ENCODE measurements at regions not wholly inside any gene's neighbourhood (a gene's known extent, or its start where the extent isn't known, plus 50 kb on each side); places are given as distances from the start of the nearest gene placed in this dataset.

DNA sequence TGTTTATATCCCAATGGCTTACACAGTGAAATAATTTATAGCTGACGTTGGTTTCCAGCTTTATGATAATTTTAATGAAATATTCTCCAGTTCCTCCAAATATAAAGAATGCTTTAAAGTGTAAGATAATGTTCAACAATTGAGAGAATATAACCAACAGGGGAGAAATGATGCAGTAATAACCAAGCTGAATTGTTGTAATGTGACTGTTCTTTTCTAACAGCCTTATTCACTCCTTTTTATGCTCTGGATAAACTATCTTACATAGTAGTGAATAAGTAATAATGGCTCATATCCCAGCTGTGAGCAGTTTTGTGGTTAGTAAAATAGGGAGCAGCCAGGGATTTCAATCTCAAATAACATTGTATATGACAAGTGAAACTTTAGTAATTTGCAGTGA, 2348.7 kb upstream of the ACO1 start:
- no peak overlapping the region for H3K9ac ChIP-seq (ENCODE audit: low read length)
- no peaks in the 10 kb centered on the region for H3K36me3 ChIP-seq (ENCODE audit: control insufficient read depth in 1 of 2, insufficient read depth in 2 of 2, low read length in 2 of 2)
- no peaks in the 10 kb centered on the region for H3K9me3 ChIP-seq (ENCODE audit: control insufficient read depth in 1 of 2, insufficient read depth in 1 of 2, low read depth in 1 of 2, low read length in 2 of 2)
- ChIA-PET CTCF (no interaction called here), POLR2A (no interaction called here), RAD21 (ENCODE audit: low non-redundant PET in 1 of 2, low total read pairs in 2 of 2, uncharacterized antibody in 2 of 2, unreplicated experiment in 2 of 2) (no interaction called here)
- no peaks in the 10 kb centered on the region for H3K27me3 ChIP-seq (ENCODE audit: insufficient read depth, low read length)
- TF ChIP-seq, protein P1, sequence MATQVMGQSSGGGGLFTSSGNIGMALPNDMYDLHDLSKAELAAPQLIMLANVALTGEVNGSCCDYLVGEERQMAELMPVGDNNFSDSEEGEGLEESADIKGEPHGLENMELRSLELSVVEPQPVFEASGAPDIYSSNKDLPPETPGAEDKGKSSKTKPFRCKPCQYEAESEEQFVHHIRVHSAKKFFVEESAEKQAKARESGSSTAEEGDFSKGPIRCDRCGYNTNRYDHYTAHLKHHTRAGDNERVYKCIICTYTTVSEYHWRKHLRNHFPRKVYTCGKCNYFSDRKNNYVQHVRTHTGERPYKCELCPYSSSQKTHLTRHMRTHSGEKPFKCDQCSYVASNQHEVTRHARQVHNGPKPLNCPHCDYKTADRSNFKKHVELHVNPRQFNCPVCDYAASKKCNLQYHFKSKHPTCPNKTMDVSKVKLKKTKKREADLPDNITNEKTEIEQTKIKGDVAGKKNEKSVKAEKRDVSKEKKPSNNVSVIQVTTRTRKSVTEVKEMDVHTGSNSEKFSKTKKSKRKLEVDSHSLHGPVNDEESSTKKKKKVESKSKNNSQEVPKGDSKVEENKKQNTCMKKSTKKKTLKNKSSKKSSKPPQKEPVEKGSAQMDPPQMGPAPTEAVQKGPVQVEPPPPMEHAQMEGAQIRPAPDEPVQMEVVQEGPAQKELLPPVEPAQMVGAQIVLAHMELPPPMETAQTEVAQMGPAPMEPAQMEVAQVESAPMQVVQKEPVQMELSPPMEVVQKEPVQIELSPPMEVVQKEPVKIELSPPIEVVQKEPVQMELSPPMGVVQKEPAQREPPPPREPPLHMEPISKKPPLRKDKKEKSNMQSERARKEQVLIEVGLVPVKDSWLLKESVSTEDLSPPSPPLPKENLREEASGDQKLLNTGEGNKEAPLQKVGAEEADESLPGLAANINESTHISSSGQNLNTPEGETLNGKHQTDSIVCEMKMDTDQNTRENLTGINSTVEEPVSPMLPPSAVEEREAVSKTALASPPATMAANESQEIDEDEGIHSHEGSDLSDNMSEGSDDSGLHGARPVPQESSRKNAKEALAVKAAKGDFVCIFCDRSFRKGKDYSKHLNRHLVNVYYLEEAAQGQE (IDR thresholded peaks at IDR 0.05; ENCODE audit: low read depth): no peak
- TF ChIP-seq POLR2AphosphoS5 (IDR thresholded peaks at IDR 0.05; ENCODE audit: low read depth, low read length): no peak
- no peak for TF ChIP-seq EZH2 (IDR thresholded peaks at IDR 0.05)
- intact Hi-C loops (cut with micrococcal nuclease): no loop called here
- H3K4me2 ChIP-seq (ENCODE audit: low read length): no peak overlapping the region
- H4K20me1 ChIP-seq (ENCODE audit: insufficient read depth): no peaks in the 10 kb centered on the region
- H3K4me3 ChIP-seq (replicated peaks in 1 of 2; ENCODE audit: low read depth in 1 of 2, low read length in 2 of 2): no peak overlapping the region
- no peaks in the 10 kb centered on the region for H3K79me2 ChIP-seq (ENCODE audit: insufficient read depth, low read length)
- BruUV-seq (replicated peaks): no TSS peak
- no peak for ATAC-seq
- no peaks in the 10 kb centered on the region for H3K4me1 ChIP-seq (ENCODE audit: control insufficient read depth in 1 of 2, insufficient read depth in 2 of 2, low read length in 2 of 2)
- no peak overlapping the region for H3K27ac ChIP-seq (ENCODE audit: low read depth, low read length)
- no peaks in the 10 kb centered on the region for H3K9me2 ChIP-seq (ENCODE audit: insufficient read depth)
- H2AFZ ChIP-seq (ENCODE audit: low read depth, low read length, poor library complexity, severe bottlenecking): no peak overlapping the region
- DNase-seq (ENCODE audit: low read depth, low spot score): no peak

DNA sequence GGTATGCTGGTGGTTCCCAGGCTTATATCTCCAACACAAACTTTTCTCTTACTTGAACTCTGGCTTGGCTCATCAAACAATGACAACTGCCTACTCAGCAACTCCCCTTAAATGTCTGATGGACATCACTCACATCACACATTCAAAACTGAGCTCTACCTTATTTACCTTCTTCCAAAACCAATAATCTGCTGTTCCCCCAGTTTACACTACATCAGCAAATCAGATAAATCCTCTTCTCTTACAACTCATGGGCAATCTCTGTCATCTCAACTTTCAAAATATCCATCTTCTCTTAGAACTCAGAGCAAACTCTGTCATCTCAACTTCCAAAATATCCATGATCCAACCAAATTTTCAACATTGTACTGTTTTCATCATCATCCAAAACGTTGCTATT, 2347.9 kb upstream of the ACO1 start:
- Histone ChIP-seq H3K27ac (ENCODE audit: low read depth, low read length) (no peak overlapping the region), H3K9me3 (ENCODE audit: control insufficient read depth in 1 of 2, insufficient read depth in 1 of 2, low read depth in 1 of 2, low read length in 2 of 2) (no peaks in the 10 kb centered on the region), H3K4me3 (replicated peaks in 1 of 2; ENCODE audit: low read depth in 1 of 2, low read length in 2 of 2) (no peak overlapping the region), H3K36me3 (ENCODE audit: control insufficient read depth in 1 of 2, insufficient read depth in 2 of 2, low read length in 2 of 2) (no peaks in the 10 kb centered on the region), H3K27me3 (ENCODE audit: insufficient read depth, low read length) (no peaks in the 10 kb centered on the region), H3K4me1 (ENCODE audit: control insufficient read depth in 1 of 2, insufficient read depth in 2 of 2, low read length in 2 of 2) (no peaks in the 10 kb centered on the region), H4K20me1 (ENCODE audit: insufficient read depth) (no peaks in the 10 kb centered on the region), H3K9ac (ENCODE audit: low read length) (no peak overlapping the region), H3K79me2 (ENCODE audit: insufficient read depth, low read length) (no peaks in the 10 kb centered on the region), H3K9me2 (ENCODE audit: insufficient read depth) (no peaks in the 10 kb centered on the region), H3K4me2 (ENCODE audit: low read length) (no peak overlapping the region), H2AFZ (ENCODE audit: low read depth, low read length, poor library complexity, severe bottlenecking) (no peak overlapping the region)
- ChIA-PET POLR2A (no interaction called here), CTCF (no interaction called here), RAD21 (ENCODE audit: low non-redundant PET in 1 of 2, low total read pairs in 2 of 2, uncharacterized antibody in 2 of 2, unreplicated experiment in 2 of 2) (no interaction called here)
- no peak for DNase-seq (ENCODE audit: low read depth, low spot score)
- intact Hi-C loops (cut with micrococcal nuclease): no loop called here
- ATAC-seq: no peak
- BruUV-seq (replicated peaks): no TSS peak
- TF ChIP-seq, protein P2, sequence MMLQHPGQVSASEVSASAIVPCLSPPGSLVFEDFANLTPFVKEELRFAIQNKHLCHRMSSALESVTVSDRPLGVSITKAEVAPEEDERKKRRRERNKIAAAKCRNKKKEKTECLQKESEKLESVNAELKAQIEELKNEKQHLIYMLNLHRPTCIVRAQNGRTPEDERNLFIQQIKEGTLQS (IDR thresholded peaks at IDR 0.05): no peak
- TF ChIP-seq POLR2AphosphoS5 (IDR thresholded peaks at IDR 0.05; ENCODE audit: low read depth, low read length) (no peak), EGR1 (IDR thresholded peaks at IDR 0.05; ENCODE audit: low read depth) (no peak), CEBPB (IDR thresholded peaks at IDR 0.05; ENCODE audit: low read depth) (no peak), RAD21 (IDR thresholded peaks at IDR 0.05; ENCODE audit: low read depth) (no peak), YY1 (IDR thresholded peaks at IDR 0.05; ENCODE audit: extremely low read depth, insufficient replicate concordance, low read depth, low read length) (no peak), SIN3A (IDR thresholded peaks at IDR 0.05; ENCODE audit: low read depth) (no peak), CBX3 (IDR thresholded peaks at IDR 0.05; ENCODE audit: low read depth) (no peak), EZH2phosphoT487 (IDR thresholded peaks at IDR 0.05; ENCODE audit: borderline replicate concordance) (no peak)
- TF ChIP-seq, protein P3, sequence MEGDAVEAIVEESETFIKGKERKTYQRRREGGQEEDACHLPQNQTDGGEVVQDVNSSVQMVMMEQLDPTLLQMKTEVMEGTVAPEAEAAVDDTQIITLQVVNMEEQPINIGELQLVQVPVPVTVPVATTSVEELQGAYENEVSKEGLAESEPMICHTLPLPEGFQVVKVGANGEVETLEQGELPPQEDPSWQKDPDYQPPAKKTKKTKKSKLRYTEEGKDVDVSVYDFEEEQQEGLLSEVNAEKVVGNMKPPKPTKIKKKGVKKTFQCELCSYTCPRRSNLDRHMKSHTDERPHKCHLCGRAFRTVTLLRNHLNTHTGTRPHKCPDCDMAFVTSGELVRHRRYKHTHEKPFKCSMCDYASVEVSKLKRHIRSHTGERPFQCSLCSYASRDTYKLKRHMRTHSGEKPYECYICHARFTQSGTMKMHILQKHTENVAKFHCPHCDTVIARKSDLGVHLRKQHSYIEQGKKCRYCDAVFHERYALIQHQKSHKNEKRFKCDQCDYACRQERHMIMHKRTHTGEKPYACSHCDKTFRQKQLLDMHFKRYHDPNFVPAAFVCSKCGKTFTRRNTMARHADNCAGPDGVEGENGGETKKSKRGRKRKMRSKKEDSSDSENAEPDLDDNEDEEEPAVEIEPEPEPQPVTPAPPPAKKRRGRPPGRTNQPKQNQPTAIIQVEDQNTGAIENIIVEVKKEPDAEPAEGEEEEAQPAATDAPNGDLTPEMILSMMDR (IDR thresholded peaks at IDR 0.05 in 2 of 3, conservative IDR thresholded peaks at IDR 0.05 in 1 of 3; ENCODE audit: borderline replicate concordance in 1 of 3, insufficient read depth in 1 of 3, low read depth in 2 of 3, low read length in 2 of 3): no peak
- TF ChIP-seq, protein P4, sequence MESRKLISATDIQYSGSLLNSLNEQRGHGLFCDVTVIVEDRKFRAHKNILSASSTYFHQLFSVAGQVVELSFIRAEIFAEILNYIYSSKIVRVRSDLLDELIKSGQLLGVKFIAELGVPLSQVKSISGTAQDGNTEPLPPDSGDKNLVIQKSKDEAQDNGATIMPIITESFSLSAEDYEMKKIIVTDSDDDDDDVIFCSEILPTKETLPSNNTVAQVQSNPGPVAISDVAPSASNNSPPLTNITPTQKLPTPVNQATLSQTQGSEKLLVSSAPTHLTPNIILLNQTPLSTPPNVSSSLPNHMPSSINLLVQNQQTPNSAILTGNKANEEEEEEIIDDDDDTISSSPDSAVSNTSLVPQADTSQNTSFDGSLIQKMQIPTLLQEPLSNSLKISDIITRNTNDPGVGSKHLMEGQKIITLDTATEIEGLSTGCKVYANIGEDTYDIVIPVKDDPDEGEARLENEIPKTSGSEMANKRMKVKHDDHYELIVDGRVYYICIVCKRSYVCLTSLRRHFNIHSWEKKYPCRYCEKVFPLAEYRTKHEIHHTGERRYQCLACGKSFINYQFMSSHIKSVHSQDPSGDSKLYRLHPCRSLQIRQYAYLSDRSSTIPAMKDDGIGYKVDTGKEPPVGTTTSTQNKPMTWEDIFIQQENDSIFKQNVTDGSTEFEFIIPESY (IDR thresholded peaks at IDR 0.05; ENCODE audit: extremely low read depth, insufficient replicate concordance, low read length): no peak
